Fibroblast of the aortic adventitia (primary cell): ENCODE measurements at regions not wholly inside any gene's neighbourhood (a gene's known extent, or its start where the extent isn't known, plus 50 kb on each side); places are given as distances from the start of the nearest gene placed in this dataset.
"Not testable (repeated sequence)": the region's sequence is repeated elsewhere in the genome, so short reads cannot be mapped to it uniquely, and the experiment has no call there.

Experiments used
- DNase-seq: peaks from one replicate; pipeline ENCODE4 v3.0.0-alpha.2; 2010; ENCODE audit warnings: low read depth
- H3K4me3 ChIP-seq: 2 replicates; pipeline ENCODE4 v1.5.1; 2011; ENCODE audit warnings: low read depth, mild to moderate bottlenecking, control low read depth, low read length, moderate library complexity
- CTCF ChIP-seq: IDR thresholded peaks from 2 replicates; pipeline ENCODE4 v1.5.1; 2011; ENCODE audit warnings: mild to moderate bottlenecking, low read length, control low read depth, inconsistent platforms; ENCODE audit not compliant: insufficient read depth

- no peak for DNase-seq
- no peak for TF ChIP-seq CTCF
- no peak overlapping the region for H3K4me3 ChIP-seq
Observed at GRCh38 chr1:188166654-188167053, 1337.9 kb downstream of the PLA2G4A start.

DNA sequence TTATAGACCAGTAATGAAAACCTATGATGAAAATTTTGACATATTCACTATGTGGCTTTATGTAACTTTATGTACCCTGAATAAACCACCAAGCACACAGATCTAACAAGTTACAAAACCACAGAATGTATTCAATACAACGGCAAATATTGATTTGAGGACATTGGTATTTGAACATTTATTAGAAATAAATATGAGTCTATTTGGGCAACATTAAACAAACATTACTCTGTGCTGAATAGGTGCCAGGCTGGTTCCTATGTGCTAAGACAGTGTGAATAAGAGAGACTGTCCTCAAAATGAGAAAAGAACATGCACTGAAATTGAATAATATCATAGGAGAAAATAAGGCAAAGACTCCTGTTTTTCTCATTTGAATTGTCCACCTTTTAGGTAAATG is 1341.2 kb downstream of the PLA2G4A start:
- H3K4me3 ChIP-seq, result no peak overlapping the region
- no peak for DNase-seq
- no peak for TF ChIP-seq CTCF

- no peak overlapping the region for H3K4me3 ChIP-seq
- no peak for DNase-seq
- no peak for TF ChIP-seq CTCF
Observed at GRCh38 chr1:188170411-188170810, 1341.7 kb downstream of the PLA2G4A start.

- DNase-seq, result no peak
- H3K4me3 ChIP-seq, result no peak overlapping the region
- no peak for TF ChIP-seq CTCF
Observed at GRCh38 chr1:188170935-188171334, 1342.2 kb downstream of the PLA2G4A start.

DNA sequence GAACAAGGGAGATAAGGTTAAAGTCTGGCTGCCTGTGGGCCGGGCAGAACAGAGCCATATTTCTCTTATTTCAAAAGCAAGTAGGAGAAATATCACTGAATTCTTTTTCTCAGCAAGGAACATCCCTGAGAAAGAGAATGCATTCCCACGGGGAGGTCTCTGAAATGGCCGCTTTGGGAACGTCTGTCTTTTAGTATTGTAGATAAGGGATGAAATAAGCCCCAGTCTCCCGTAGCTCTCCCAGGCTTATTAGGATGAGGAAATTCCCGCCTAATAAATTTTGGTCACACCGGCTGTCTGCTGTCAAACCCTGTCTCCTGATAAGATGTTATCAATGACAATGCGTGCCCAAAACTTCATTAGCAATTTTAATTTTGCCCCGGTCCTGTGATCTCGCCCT is 1353.3 kb downstream of the PLA2G4A start:
- not testable (repeated sequence) for DNase-seq

GRCh38 chr1:188188317-188188716 is 1359.6 kb downstream of the PLA2G4A start:
- H3K4me3 ChIP-seq, result no peak overlapping the region
- DNase-seq, result no peak
- no peak for TF ChIP-seq CTCF

More for the DNA sequence above, 1353.3 kb downstream of the PLA2G4A start:
- not testable (repeated sequence) for H3K4me3 ChIP-seq

GRCh38 chr1:188194916-188195315 is 1366.2 kb downstream of the PLA2G4A start:
- DNase-seq, result no peak
- no peak for TF ChIP-seq CTCF

GRCh38 chr1:188218289-188218688 is 1389.5 kb downstream of the PLA2G4A start:
- DNase-seq, result no peak
- H3K4me3 ChIP-seq, result no peak overlapping the region
- no peak for TF ChIP-seq CTCF

More at GRCh38 chr1:188194916-188195315, 1366.2 kb downstream of the PLA2G4A start:
- no peak overlapping the region for H3K4me3 ChIP-seq
